Upper lobe of left lung (tissue), 6 donors: ENCODE measurements at regions not wholly inside any gene's neighbourhood (a gene's known extent, or its start where the extent isn't known, plus 50 kb on each side); places are given as distances from the start of the nearest gene placed in this dataset.

Source experiments
- ATAC-seq, 2 donors: fragments of 200-7000 bp; cut with Tn5 transposase; one replicate each; pipeline ENCODE4 v1.9.1; 2022; ENCODE audit warnings: mild to moderate bottlenecking in 2 of 2, moderate library complexity in 2 of 2; ENCODE audit not compliant: low FRiP score in 2 of 2
- DNase-seq, 2 donors: peaks; one replicate each; pipeline ENCODE4 v3.0.0-alpha.2; 2019 to 2020
- H3K27ac ChIP-seq, 4 donors: fragments of 200-600 bp; sonication (generic); one replicate each; pipeline ENCODE4 v1.5.1; 2016 to 2019
- H3K27me3 ChIP-seq, 4 donors: fragments of 200-600 bp; sonication (generic); one replicate each; pipeline ENCODE4 v1.5.1; 2017 to 2019
- H3K36me3 ChIP-seq, 4 donors: fragments of 200-600 bp; sonication (generic); one replicate each; pipeline ENCODE4 v1.5.1; 2016 to 2019
- H3K4me1 ChIP-seq, 4 donors: fragments of 200-600 bp; sonication (generic); one replicate each; pipeline ENCODE4 v1.5.1; 2018 to 2019
- H3K4me3 ChIP-seq, 4 donors: fragments of 200-600 bp; sonication (generic); one replicate each; pipeline ENCODE4 v1.5.1; 2017 to 2019; ENCODE audit warnings: mild to moderate bottlenecking in 2 of 4, moderate library complexity in 1 of 4
- H3K9me3 ChIP-seq, 4 donors: fragments of 200-600 bp; sonication (generic); one replicate each; pipeline ENCODE4 v1.5.1; 2018 to 2019
- CTCF ChIP-seq, 6 experiments: fragments of 450-650 bp in 4 of 6; fragments of 200-600 bp in 2 of 6; sonication (generic) in 2 of 6; IDR thresholded peaks; one replicate each; pipeline ENCODE4 v1.5.1; 2016 to 2019; ENCODE audit warnings: antibody characterized with exemption in 6 of 6
- EP300 ChIP-seq, 4 donors: sonication (generic); formaldehyde crosslinking; IDR thresholded peaks; one replicate each; pipeline ENCODE4 v1.5.1; 2017; ENCODE audit warnings: antibody characterized with exemption in 4 of 4, control low read depth in 2 of 4
- POLR2A ChIP-seq, 4 donors: fragments of 450-650 bp; IDR thresholded peaks; one replicate each; pipeline ENCODE4 v1.5.1; 2016 to 2017; ENCODE audit warnings: antibody characterized with exemption in 4 of 4, mild to moderate bottlenecking in 2 of 4
- POLR2AphosphoS5 ChIP-seq, 2 donors: sonication (generic); formaldehyde crosslinking; IDR thresholded peaks; one replicate each; pipeline ENCODE4 v1.5.1; 2017; ENCODE audit warnings: antibody characterized with exemption in 2 of 2
- WGBS, 2 donors: methylation state at CpG; one replicate each; pipeline ENCODE4 v1.1.5; 2017 to 2018; 5-methylcytosine and 5-hydroxymethylcytosine counted together
- donor health status: DM: no; HTN: no; CAD: no; lungs with moderate emphysema.
- donor health status: DM: no; HTN: yes; CAD: no; lungs with severe emphysema.

- Histone ChIP-seq H3K27me3 (no peaks in the 10 kb centered on the region), H3K4me3 (no peak overlapping the region), H3K36me3 (no peaks in the 10 kb centered on the region), H3K9me3 (no peaks in the 10 kb centered on the region), H3K27ac (peak overlapping the region in 1 of 4 donors; percentile 30), H3K4me1 (peaks cover 0 to 12% (median 2%) of the 10 kb centered on the region in 4 donors)
- WGBS, 2 donors = 82 to 88% methylated on average over 3 of the region's 3 CpGs
- no peak for ATAC-seq
- no peak for DNase-seq
- no peak for TF ChIP-seq EP300 (IDR thresholded peaks at IDR 0.05)
- no peak for TF ChIP-seq POLR2A (IDR thresholded peaks at IDR 0.05)
- TF ChIP-seq CTCF (IDR thresholded peaks at IDR 0.05) = no peak
- no peak for TF ChIP-seq POLR2AphosphoS5 (IDR thresholded peaks at IDR 0.05)
Measured at GRCh38 chr13:40343550-40344269, 322.7 kb downstream of the FOXO1 start.

- Histone ChIP-seq H3K4me3 (no peak overlapping the region), H3K27me3 (no peaks in the 10 kb centered on the region), H3K36me3 (no peaks in the 10 kb centered on the region), H3K4me1 (peaks cover 0 to 12% (median 2%) of the 10 kb centered on the region in 4 donors), H3K9me3 (no peaks in the 10 kb centered on the region), H3K27ac (peak overlapping the region in 2 of 4 donors; percentile 30 to 56)
- ATAC-seq (no peak), DNase-seq (no peak)
- WGBS, 2 donors = 72 to 73% methylated on average over 9 to 11 of the region's 11 CpGs
- TF ChIP-seq EP300 (IDR thresholded peaks at IDR 0.05) (peak in 1 of 4 donors; percentile 18), POLR2A (IDR thresholded peaks at IDR 0.05) (no peak), POLR2AphosphoS5 (IDR thresholded peaks at IDR 0.05) (peak in 1 of 2 donors; percentile 18)
Measured at GRCh38 chr13:40344270-40345148, 321.9 kb downstream of the FOXO1 start.

GRCh38 chr13:40345149-40345514, 321.3 kb downstream of the FOXO1 start:
- no peaks in the 10 kb centered on the region for H3K36me3 ChIP-seq
- H3K4me3 ChIP-seq = no peak overlapping the region
- no peaks in the 10 kb centered on the region for H3K27me3 ChIP-seq
- no peaks in the 10 kb centered on the region for H3K9me3 ChIP-seq
- no peak for DNase-seq
- H3K27ac ChIP-seq = peak overlapping the region in 2 of 4 donors; percentile 30 to 56
- ATAC-seq = no peak
- TF ChIP-seq POLR2AphosphoS5 (IDR thresholded peaks at IDR 0.05) = no peak
- TF ChIP-seq CTCF (IDR thresholded peaks at IDR 0.05) = no peak
- no peak for TF ChIP-seq POLR2A (IDR thresholded peaks at IDR 0.05)
- TF ChIP-seq EP300 (IDR thresholded peaks at IDR 0.05) = no peak
- peaks cover 0 to 12% (median 2%) of the 10 kb centered on the region in 4 donors for H3K4me1 ChIP-seq
- whole genome bisulfite sequencing, 2 donors = 85 to 90% methylated on average over 2 of the region's 2 CpGs

- peaks cover 0 to 12% (median 2%) of the 10 kb centered on the region in 4 donors for H3K4me1 ChIP-seq
- H3K27me3 ChIP-seq = no peaks in the 10 kb centered on the region
- H3K9me3 ChIP-seq = no peaks in the 10 kb centered on the region
- WGBS, 2 donors = 47 to 70% methylated on average over 12 of the region's 12 CpGs
- no peak for DNase-seq
- no peak for ATAC-seq
- H3K4me3 ChIP-seq = no peak overlapping the region
- TF ChIP-seq EP300 (IDR thresholded peaks at IDR 0.05) = no peak
- TF ChIP-seq POLR2AphosphoS5 (IDR thresholded peaks at IDR 0.05) = no peak
- TF ChIP-seq POLR2A (IDR thresholded peaks at IDR 0.05) = no peak
- TF ChIP-seq CTCF (IDR thresholded peaks at IDR 0.05) = no peak
- peak overlapping the region in 2 of 4 donors; percentile 30 to 56 for H3K27ac ChIP-seq
- H3K36me3 ChIP-seq = no peaks in the 10 kb centered on the region
Measured at GRCh38 chr13:40345654-40346372, 320.6 kb downstream of the FOXO1 start.

GRCh38 chr13:40346592-40346991, 319.8 kb downstream of the FOXO1 start:
- Histone ChIP-seq H3K4me3 (no peak overlapping the region), H3K27ac (peak overlapping the region in 1 of 4 donors; percentile 56), H3K9me3 (no peaks in the 10 kb centered on the region), H3K27me3 (no peaks in the 10 kb centered on the region), H3K4me1 (peaks cover 0 to 15% (median 2%) of the 10 kb centered on the region in 4 donors), H3K36me3 (no peaks in the 10 kb centered on the region)
- ATAC-seq = no peak
- DNase-seq = no peak
- TF ChIP-seq POLR2AphosphoS5 (IDR thresholded peaks at IDR 0.05) = no peak
- no peak for TF ChIP-seq EP300 (IDR thresholded peaks at IDR 0.05)
- WGBS, 2 donors = 85 to 96% methylated on average over 2 of the region's 2 CpGs
